ENCODE measurements at regions not wholly inside any gene's neighbourhood (a gene's known extent, or its start where the extent isn't known, plus 50 kb on each side); places are given as distances from the start of the nearest gene placed in this dataset.

- TF ChIP-seq CTCF (IDR thresholded peaks at IDR 0.05) (no peak), POLR2A (IDR thresholded peaks at IDR 0.05) (no peak)
These were observed 61.8 kb upstream of the SH3RF1 start for GRCh38 chr4:169332583-169332982.

Measured in transverse colon (tissue), 3 donors.